HS-5 (cell line): ENCODE measurements at regions not wholly inside any gene's neighbourhood (a gene's known extent, or its start where the extent isn't known, plus 50 kb on each side); places are given as distances from the start of the nearest gene placed in this dataset.

Experiments
- DNase-seq: peaks from one replicate; pipeline ENCODE4 v3.0.0-alpha.2; 2012; ENCODE audit warnings: low read depth

DNA sequence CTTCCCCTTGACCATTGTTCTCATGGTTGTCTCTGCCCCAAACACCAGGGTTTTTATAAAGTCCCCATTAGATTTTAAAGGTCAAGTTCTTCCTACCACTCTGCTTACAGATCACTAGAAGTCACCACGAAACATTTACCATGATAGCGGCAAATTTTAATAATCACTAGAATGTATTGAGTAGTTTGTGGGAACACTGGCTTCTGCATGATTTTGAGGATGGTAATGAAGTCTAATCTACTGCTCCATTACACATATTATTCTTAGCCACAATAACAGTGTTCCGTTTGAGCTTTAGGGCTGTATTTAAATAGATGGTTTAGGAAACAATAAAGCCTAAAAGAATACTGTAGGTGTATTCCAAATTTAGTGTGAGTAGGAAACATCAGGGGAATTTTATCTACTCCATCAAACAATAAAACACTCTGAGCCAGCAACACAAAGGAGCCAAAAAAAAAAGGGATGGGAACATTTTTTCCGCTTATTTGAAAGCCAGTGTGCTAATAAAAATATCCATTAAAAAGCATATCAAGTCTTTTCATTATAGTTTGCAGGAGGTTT is 49.7 kb downstream of the KLF12 start:
- no peak for DNase-seq

DNA sequence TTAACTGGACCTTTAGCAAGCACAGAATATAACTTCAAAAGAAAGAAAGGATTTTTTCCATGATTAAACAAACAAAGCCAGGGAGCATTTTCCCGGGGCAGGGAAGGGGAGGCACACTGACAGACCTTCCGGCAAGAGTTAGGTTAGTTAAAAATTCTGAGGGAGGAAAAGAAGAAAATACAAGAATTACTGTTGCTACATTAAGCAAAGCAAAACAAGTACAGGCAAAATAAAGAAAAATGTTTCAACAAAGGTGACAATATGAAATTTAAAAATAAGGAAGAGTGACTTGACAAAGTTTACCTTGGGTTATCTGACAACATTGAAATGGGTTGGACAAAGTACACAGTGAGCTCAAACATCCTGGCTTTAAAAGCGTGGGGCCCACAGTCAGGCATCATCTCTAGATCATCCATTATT is 51.5 kb downstream of the KLF12 start:
- no peak for DNase-seq

DNA sequence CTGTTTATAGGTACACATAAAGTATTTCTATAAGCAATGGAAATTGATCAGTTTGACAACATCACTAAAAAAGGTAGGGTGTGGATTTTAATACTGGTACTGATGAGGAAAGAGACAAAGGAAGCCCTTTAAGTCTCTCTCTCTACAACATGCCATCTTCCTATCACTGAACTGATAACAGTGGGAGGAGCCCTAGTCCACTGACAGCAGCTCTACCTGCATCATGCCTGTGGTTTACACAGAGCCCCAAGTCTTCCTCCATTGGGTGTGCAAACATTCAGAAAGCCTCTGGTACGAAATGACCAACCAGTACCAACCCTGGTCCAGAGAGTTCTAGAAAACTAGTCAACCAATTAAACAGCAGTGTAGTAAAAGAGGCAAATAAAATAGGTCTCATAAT is 53.4 kb downstream of the KLF12 start:
- no peak for DNase-seq

DNA sequence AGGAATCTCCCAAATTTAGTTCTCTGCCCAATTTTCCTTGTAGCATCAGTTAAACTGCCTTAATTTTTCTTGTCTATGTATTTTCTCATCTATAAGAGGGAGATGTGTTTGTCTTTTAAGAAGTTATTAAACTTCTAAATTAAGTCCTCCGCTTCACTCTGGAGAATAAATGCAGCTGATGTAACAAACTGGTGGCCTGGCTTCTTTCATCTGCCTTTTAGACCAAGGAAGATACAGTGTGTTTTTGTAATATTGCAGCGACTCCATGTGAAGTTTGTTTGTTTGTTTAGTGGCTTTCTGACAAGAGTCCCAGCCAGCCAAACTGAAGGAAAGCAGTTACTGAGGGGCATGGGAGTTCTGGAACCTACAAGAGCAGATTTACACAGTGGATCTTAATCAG is 56.4 kb downstream of the KLF12 start:
- no peak for DNase-seq

DNA sequence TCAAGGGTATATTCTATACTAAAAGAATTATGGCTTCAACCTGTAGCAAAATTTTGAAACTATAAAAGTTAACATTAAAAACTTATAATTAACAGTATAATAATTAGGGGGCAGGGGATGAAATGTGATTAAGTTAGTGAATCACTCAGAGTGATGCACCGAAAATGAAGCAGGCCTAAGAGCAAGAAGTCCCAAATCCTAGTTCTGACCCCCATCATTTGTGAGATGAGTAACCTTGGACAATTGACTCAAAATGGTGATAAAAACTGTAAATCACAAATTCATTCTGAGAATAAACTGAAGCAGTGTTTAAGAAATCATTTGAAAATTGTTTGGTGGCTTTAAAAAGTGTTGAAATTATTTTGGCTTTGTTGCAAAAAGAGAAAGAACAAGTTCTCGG is 56.8 kb downstream of the KLF12 start:
- no peak for DNase-seq

DNA sequence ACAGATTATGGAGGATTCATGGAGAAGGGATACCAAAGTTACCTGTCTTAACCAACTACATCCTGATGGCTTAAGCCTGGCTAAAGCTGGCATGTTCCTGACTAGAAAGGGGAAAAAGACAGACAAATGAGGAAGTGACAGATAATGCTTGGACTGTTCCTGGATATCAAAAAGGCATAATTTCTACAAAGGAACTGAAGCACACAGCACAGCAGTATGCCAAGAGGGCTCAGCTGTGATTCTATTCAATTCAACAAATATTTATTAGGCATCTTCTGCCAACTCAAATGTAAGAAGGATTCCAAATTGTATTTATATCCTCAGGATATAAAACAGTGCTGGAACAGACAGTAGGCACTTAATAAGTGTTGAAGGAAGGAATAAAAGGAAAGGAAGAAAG is 59.5 kb downstream of the KLF12 start:
- DNase-seq: no peak

DNA sequence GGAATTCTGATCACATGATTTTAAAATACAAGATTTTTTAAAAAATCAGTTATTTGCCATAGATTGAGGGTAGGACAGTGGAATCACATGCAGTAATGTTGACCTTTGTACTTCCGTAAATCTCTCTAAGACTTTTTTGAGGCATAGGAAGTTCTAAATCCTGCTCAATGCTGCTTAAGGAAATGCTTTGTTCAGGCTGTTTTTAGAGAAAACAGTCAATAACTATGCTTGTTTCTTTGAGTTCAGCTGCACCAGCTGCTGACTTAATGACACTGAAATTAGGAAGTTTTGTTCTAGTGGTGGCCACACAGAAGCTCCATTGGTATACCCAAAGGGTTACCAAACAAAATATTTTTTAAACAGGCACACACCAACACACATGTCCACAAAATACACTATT is 60.9 kb downstream of the KLF12 start:
- DNase-seq: no peak

DNA sequence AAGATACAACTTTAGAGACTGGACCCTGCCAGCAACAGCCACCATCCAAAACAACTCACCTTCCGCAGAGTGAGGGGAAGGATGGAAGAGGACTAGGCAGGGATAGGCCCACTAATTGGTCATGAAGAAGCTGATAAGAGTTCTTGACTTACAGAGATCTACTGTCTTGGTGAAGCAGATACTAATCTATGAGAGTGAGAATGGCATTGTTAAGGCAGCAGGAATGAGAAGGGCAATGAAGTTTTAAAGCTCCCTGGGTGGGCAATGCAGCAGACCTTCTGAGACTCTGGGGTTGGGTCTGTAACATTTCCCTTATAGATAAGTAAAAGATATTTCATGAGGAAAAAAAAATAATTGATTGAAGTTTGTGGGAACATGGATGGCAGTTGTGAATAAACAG is 63.7 kb downstream of the KLF12 start:
- no peak for DNase-seq

DNA sequence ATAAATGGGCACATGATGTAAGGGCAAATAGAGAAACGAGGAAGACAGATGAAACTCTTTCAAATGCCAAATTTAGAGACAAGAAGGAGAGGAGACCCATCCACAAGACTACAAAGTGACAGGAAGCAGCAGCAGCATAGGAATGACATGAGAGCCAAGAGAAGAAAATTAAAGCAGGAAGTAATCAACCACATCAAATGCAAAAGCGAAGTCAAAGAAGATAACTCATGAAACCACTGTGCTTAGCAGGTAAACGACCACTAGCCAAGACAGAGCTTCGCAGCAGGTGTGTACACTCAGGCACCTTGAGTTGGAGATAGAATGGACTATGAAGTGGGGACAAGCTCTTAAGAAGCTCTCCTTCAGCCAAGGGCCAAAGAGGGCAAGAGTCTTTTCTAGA is 64.1 kb downstream of the KLF12 start:
- DNase-seq: no peak

DNA sequence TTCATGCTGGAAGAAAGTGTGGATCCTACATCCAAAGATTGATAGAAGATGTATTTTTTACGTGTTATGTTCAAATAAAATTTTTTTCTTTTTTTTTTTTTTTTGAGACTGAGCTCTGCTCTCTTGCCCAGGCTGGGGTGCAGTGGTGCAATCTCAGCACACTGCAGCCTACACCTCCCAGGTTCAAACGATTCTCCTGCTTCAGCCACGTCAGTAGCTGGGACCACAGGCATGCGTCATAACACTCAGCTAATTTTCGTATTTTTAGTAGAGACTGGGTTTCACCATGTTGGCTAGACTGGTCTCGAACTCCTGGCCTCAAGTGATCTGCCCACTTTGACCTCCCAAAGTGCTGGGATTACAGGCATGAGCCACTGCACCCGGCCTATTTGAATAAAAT is 65.7 kb downstream of the KLF12 start:
- no peak for DNase-seq

DNA sequence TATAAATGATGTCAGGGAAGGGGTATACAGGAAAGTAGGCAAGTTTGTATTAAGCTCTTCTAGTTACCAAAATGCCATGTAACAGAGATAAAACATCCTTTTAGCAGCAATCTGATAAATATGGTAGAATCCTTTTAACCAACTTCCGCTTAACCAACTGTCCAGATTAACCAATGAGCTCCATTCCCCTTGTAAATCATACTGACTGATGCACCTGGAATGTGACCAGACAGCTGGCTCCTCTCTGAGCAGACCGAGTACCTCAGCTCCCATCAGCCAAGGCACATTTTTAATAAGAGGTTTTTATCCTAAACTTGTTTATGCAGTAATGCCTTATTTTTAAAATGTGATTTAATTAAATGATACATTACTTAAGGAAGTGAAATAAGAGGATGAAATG is 66.4 kb downstream of the KLF12 start:
- no peak for DNase-seq

DNA sequence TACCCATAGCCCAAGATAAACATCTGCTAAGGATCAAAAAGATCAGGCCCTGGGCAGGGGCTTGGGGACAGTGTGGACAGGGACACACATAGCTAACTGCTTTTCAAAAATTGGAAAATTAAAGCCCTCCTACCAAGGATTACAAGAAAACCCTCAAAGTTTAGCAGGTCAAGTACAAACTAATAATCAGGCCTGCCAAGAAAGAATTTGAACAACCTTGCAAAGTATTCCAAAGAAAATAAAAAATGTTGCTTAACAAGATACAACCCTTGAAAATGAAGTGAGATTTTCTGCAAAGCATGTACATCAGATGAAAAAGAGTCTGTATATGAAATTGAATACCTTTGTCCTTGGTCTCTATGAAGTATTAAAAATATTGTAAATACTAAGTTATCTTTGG is 67.3 kb downstream of the KLF12 start:
- DNase-seq: no peak

DNA sequence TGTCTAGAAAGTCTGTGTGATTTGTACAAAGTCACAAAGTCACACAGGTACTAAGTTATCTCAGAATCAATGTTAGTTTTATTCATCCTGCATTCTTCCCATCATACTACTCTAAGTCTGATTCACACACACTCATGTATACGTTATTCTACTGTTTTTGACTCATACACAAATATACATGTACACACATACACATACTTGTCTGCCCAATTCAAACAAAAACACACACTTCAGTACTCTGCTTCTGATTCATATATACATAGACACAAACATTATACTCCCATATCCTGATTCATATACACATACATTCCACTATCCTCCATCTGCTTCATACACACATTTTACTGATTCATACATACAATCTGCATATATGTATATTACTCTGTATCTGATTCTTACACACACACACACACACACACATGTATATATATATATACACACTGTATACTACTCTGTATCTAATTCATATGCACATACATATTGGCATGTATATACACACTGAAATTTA is 69.3 kb downstream of the KLF12 start:
- DNase-seq: no peak

DNA sequence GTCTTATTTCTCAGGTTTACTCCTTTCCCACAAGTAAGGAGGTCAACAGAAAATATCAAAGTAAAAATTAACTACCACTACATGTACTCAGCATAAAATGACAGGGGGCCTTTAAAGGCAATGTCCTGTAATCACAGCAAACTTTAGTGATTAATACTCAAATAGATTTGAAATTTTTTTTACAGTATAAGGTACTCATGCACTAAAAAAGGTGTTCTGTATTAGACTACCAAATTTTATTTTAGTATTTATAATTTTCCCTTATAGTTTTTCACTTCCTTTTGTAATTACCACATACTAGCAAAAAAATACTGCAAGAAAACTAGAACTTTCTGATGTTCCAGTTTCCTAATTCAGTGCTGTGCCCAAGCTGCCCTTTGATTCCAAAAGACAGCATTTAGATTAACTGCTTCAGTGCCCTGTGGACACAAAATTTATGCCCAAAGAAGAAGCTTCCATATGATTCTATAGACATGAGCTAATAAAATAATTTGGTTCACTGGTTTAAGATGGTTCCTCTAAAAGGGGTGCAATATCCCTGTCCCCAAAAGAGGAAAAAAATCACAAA is 70.6 kb downstream of the KLF12 start:
- no peak for DNase-seq

DNA sequence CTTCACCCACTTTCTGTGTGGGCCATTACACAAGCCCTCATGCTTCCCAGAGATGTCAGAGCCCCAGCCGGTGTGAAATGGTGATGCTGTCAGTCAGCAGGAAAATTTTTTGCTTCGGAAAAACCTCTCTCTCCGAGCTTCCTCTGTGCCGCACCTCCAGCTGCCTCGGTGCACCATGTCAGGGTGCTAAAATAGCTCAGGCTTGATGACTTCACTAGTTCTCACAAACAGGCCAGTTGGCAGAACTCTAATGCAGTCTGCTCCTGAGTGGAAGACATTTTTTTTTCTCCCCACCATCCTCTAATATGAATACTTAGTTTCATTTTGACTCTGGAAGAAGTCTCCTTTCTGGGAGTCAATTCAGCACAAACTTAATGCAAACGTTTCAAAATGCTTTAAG is 71.3 kb downstream of the KLF12 start:
- DNase-seq: no peak

DNA sequence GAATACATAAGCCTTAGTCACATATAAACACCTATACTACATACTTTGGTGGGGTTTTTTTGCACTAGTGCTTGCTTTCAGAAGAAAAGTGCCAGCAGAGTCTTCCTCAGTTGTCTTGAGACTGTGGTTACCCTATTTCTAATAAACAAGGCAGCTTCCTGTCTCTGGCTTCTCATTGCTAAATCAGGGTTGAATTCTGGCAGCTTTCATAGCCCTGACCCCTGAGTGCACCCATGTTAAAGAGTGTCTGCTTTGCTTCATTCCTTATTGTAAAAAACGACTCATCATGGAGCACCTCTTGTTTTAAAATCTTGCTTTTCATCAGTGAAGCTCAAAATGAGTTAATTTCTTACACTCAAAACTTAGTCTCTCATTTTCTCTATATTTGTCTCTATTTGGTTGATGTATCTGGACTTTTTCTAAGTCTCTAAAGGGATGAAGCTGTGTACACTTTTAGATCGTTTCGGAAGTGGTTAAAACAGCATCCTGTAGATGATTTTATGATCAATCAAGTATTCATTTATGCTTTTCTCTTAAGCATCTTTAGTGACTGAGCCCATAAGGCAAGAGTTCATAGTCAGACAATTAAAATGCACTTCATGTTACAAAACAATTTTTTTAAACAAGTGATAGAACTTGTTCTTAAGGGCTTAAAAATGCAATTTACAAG is 72.1 kb downstream of the KLF12 start:
- no peak for DNase-seq

DNA sequence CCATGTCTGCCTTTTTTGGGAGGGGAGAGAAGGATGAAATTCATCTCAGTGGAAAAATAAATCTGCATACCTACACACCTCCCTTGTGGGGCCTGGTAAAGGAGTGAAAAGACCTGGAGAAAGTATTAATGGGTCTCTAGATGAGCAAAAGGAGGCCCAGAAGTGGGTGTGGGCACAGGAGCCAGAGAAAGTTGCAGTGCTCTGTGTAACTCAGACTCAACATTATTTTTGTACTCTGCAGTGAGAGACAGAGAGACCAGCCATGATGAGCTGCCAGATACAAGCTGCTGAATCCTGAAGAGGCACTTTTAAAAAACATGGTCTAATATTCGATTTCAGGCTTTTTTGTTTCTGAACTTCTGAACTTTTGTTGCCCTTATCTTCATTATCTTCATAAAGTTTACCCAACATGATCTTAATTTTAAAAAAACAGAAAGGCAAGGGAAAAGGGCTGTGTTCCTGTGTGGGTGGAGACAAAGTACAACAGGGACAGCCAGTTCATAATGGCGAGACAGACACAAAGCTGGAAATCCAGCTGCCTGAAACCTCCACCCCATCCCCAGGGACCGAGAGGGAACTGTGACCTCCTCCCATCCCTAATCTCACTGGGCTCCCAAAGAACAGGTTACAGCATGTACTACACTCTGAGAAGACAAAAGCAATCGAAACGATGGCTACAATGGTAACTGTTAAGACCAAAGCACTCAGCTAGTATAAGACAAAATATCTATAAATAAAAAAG is 77.2 kb downstream of the KLF12 start:
- DNase-seq: no peak

DNA sequence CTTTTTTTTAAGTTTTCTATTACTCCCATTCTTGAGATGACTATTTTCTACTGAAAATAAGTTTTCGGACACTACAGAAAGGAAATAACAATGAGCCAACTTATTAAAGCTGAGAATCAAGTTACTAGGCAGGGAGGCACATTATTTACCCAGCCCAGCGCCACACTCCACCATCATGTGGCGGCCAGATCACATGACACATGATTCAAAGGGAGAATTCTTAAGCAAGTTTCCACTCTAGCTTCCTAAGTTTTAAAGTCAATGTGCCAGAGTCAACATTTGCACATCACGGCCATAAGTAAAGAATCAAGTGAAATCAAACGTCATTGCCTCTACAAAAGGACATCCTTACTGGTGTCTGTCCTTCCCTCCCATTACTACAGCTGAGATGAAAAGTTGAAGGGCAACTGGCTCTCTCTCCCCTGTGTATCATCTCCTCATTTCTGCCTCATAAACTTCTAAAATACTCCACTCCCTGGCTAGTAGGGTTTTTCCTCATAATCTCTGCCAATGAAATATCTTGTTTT is 81.7 kb downstream of the KLF12 start:
- no peak for DNase-seq

DNA sequence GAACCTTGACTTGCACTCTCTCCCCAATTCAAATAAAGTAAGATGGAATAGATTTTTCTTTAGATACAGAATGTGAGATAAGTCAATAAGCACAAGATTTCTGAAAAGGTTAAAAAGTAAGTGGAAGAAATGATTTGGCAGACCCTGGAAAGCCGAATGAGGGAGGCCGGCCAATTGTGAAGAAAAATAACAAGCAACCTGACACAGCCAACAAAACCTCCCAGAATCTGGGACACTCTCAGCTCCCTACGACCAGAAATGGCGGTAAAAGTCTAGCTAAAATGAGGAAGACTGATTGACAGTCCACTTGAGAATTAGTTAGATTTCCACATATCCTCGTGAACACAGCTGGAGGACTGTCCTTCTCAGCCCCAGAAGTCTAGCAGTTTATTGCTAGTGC is 85.4 kb downstream of the KLF12 start:
- DNase-seq: no peak

DNA sequence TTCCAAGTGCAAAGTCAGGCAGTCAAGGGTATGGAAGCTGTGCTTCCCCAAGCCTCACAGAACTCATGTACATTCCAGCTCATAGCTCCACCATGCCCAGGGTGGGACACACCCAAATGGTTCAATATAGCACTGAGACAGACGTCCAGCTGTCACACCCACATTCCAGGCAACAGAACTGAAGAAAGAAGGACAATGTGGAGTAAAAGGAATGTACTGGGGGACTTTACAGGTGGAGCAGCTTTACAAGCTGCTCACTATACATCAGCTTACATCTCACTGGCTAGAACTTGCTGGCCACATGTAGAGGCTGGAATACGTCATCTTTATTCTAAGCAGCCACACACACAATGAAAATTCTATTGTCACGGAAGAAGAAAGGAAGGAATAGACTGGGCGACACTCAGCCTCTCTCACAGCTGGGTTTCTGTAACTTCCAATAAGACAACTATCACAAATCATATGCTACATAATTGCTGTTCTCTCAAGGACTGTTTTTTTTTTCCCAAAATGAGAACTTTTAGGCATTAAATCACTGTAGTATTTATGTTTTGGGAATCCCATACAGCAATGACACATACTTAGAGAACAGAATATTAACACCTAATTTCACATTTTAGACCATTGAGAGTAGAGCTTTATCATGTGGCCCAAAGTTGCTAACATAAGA is 86.1 kb downstream of the KLF12 start:
- DNase-seq: no peak

DNA sequence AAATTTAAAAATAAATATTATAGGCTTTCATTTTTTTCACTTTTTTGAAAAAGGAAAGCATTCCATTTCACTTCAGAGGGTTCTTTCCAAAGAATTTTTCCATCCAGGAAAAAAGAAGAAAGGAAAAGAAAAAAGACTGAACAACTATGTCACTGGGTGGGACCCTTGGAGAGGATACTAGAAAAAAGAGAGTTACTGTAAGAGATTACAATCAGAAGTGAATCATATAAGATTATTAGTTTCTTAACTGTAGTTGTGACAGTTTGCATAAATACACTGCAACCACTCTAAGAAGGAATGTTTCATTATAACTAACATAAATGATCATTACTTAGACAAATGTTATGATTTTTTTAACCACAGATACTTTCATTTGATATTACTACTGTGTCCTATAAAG is 87.8 kb downstream of the KLF12 start:
- no peak for DNase-seq

DNA sequence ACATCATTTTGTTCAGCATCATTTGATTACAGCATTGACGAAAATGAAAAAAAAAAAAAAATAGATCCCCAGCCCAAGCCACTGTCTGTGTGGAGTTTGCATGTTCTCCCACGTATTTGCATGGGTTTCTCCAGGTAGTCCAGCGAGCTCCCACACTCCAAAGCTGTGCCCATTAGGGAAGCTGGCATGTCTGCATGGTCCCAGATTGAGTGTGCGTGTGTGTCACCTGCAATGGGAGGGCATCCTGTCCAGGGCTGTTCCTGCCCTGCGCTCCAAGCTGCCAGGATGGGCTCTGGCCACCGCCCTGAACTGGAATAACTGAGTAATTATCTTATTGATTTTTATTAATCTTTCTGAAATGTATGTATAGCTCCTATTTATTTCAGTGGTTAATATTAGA is 88.6 kb downstream of the KLF12 start:
- no peak for DNase-seq
